Erythroblast (primary cell): ENCODE measurements at regions not wholly inside any gene's neighbourhood (a gene's known extent, or its start where the extent isn't known, plus 50 kb on each side); places are given as distances from the start of the nearest gene placed in this dataset.

ENCODE experiments used
- GATA1 ChIP-seq: IDR thresholded peaks from 2 replicates; pipeline ENCODE4 v1.6.1; 2011; ENCODE audit warnings: low read depth, mild to moderate bottlenecking, control low read depth, low read length, moderate library complexity
- POLR2A ChIP-seq: IDR thresholded peaks from 2 replicates; pipeline ENCODE4 v1.6.1; 2011; ENCODE audit warnings: mild to moderate bottlenecking, low read length

- TF ChIP-seq POLR2A (no peak), GATA1 (no peak)
Observed at GRCh38 chr7:13241416-13241815, 554.0 kb downstream of the ARL4A start.
